Activated CD8-positive, alpha-beta memory T cell treated with anti-CD3 and anti-CD28 coated beads, Interleukin-2, amount 50 U/mL, for 24 hours (primary cell): ENCODE measurements at regions not wholly inside any gene's neighbourhood (a gene's known extent, or its start where the extent isn't known, plus 50 kb on each side); places are given as distances from the start of the nearest gene placed in this dataset.
"Not testable (repeated sequence)": the region's sequence is repeated elsewhere in the genome, so short reads cannot be mapped to it uniquely, and the experiment has no call there.

Experiments
- DNase-seq: peaks from one replicate; pipeline ENCODE4 v3.0.0-alpha.2; 2020; ENCODE audit errors: extremely low read depth

GRCh38 chr3:177894081-177894728, 642.0 kb upstream of the KCNMB2 start:
- no peak for DNase-seq

GRCh38 chr3:177898185-177898584, 638.1 kb upstream of the KCNMB2 start:
- DNase-seq, result no peak

DNA sequence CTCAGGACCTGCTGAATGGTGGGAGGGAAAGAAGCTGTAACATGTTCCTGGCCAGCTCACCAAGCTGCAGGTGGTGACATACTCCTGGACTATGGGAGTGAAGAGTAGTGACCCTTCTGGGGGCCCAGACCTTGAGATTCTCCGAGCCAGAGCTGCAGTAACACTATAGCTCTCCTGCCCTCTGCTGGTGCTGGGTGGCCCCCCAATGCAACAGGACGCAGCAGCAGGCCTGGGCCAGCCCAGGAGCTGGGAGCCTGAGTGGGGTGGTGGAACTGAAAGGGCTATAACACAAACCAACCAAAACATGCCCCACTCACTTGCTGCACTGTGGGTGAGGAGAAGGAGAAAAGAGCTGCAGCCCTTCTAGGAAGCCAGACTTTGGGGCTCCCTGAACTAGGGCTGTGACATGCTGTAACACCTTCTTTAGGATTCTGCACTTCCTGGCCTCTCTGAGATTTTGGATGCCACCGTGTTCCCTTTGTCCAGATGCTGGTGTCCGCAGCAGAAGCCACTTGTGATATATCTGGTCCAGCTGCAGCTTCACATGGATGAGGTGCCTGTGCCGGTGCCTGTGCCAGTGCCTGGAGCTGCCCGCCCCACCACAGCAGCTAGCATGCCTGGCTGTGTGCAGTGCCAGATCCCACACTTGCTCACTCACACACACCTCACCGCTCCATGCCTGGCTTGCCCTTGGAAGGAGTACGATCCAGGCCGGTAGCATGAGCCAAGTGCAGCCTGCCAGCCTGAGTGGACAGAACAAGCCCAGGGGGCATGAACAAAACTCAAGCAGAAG, 636.8 kb upstream of the KCNMB2 start:
- no peak for DNase-seq

- DNase-seq, result no peak
These were observed 633.4 kb upstream of the KCNMB2 start for GRCh38 chr3:177902876-177903275.

DNA sequence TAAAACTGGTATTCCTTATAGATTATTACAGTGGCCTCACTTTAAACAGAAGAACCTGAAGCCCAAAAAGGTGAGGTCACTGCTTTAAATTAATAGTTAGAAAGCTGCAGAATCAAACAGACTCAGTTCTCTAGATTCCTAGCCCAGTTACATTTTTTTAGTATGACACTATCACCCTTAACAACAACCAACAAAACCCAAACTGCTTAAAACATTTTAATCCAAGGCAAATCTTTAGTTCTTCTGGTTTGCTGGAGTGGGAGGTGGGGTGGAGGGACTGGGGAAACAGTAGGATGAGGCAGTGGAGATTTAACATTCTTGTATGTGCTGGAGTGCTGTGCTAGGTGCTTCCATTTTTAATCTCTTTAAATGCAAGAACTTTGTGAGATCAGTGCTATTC, 631.6 kb upstream of the KCNMB2 start:
- no peak for DNase-seq

- DNase-seq, result no peak
These were observed 630.8 kb upstream of the KCNMB2 start for GRCh38 chr3:177905173-177906125.

GRCh38 chr3:177906126-177906511, 630.1 kb upstream of the KCNMB2 start:
- no peak for DNase-seq

DNA sequence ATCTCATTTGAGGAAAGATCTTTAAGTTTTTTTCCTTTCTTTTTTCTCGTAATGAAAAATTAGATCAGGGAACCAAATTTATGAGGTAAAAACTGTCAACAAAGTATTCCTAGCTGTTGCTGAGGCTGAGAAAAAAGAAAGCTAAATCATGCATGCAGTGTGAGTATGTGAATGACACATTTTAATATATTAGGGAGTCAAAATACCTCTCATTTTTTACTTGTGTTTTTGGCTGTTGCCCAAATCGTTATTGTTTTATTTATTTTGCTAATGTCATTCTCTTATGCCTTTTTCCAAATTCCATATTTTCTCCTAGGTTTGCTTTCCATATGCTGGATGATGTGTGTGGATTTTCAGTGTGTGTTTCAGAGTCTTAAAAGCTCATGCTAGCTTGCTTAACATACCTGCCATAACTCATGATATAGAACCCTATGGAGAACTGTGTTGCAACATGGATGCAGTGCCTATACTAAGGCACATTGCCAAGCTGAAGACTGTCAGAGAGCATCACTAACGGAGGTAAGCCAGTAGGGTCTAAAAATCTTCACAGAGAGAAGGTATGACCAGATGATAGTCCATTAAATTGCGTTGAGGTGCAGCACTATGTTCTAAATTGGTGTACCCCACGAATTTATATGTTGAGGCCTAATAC, 629.5 kb upstream of the KCNMB2 start:
- DNase-seq, result no peak

DNA sequence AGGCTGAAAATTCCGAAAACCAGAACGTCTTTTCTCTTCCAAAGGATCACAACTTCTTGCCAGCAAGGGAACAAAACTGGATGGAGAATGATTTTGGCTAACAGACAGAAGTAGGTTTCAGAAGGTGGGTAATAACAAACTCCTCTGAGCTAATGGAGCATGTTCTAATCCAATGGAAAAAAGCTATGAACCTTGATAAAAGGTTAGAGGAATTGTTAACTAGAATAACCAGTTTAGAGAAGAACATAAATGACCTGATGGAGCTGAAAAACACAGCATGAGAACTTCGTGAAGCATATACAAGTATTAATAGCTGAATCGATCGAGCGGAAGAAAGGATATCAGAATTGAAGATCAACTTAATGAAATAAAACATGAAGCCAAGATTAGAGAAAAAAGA, 626.7 kb upstream of the KCNMB2 start:
- DNase-seq, result not testable (repeated sequence)

- no peak for DNase-seq
These were observed 622.0 kb upstream of the KCNMB2 start for GRCh38 chr3:177914224-177914623.

DNA sequence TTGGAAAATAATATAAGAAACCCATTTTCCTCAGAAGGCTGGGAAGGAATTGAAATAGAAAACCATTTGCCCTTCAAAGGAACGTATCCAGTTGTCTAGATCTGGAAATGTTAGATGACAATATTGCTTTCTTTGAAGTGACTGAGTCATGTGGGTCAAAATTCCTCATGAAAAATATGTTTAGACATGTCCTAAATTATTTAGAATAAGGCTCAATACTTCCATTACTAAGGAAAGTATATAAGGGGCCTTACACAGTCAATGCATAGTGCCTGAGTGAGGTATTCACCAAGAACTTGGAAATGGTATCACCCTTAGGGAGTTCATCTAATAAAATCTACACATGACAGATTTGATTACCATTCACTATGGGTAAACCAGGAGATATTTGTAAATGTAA, 619.8 kb upstream of the KCNMB2 start:
- no peak for DNase-seq

DNA sequence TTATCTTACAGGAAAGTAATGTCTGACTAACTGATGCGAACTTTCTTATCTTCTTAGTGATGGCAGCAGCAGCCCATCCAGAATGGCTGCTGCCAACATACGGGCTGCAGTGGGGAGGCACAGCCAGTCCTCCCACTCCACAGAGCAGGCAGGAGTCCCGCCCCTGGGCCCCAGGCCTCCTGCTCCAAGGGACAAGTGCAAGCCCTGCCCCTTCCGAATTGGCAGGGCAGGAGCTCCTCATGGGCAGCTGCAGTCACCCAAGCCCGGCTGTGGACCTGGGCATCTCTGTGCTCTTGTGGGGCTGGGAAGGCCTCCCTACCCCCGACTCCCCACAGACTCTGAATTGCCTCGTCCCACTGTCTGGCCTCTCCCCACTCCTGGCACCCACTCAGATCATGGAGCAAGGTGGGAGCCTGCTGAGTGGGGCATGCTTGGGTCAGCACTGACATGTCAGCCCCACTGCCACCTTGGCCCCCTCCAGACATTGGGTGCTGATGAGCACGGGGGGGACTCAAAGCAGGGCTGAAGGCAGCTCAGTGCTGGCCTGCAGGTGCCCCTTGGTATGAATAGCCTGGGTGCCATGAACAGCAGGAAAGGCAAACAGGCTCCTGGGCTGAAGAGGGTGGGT, 618.9 kb upstream of the KCNMB2 start:
- no peak for DNase-seq

DNA sequence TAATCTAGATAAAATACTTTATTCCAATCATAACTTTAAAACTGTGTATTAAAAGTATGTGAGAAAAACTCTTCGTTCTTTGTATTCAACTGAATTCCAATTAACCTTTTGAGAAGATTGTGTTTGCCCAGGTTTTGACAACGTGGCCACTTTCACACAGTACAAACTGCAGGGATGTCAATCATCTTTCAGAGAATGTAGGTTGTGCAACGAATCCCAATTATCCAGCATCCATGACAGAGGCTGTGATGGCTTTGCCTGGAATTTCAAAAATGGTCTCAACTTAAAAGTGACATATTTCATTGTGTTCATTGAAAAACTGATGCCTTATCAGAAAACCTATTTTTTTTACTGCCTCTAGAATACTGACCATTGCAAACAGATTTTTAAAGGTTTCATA, 615.1 kb upstream of the KCNMB2 start:
- no peak for DNase-seq

GRCh38 chr3:177924261-177924660, 612.0 kb upstream of the KCNMB2 start:
- no peak for DNase-seq

DNA sequence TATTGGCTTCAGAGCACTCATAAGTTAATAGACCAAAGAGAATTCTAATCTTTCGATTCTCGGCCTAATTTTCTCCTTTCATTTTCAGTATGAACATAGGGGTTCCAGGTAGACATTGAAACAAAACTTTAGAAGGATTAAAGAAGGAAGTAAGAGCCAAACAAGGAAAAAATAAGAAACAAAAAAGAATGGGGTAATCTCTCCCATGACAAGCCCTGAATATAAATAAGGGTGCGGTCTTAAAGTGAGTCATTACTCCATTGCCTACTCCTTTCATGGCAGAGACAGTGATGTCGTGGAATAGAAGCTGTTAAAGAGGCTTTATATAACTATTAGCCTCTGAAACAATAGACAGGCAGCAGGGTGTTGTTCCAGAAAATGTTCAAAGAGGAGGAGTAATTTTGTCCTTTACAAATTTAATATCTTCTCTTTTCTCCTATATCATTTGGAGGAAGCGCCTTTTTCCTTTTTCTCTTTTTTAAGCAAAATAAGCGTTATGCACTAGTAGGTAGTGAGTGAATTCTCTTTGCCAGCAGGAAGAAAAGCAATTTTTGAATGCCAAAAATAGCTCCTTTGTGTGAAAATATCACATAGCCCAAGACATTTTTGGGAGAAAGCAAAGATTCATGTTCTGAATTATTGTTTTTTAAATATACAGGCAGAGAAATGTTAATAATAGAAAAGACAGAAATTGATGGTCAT, 607.9 kb upstream of the KCNMB2 start:
- DNase-seq, result no peak

DNA sequence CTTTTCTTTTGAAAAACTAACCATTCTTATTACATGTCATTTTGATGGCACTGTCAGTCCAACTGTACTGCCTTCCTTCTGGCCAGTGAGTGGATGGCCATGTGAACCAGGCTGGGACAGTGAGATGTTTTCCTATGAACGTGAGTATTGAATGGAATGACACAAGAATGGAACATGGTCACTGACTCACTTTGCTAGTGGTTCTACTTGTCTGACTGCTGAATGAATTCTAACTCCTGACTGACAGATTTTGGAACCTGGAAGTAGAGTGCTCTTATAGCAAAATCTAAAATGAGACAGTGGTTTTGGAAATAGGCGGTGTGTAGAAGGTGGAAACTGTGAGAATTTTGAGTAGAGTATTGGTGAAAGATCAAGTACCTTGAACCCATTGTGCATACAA, 606.9 kb upstream of the KCNMB2 start:
- DNase-seq, result no peak

GRCh38 chr3:177930771-177931170, 605.5 kb upstream of the KCNMB2 start:
- no peak for DNase-seq

DNA sequence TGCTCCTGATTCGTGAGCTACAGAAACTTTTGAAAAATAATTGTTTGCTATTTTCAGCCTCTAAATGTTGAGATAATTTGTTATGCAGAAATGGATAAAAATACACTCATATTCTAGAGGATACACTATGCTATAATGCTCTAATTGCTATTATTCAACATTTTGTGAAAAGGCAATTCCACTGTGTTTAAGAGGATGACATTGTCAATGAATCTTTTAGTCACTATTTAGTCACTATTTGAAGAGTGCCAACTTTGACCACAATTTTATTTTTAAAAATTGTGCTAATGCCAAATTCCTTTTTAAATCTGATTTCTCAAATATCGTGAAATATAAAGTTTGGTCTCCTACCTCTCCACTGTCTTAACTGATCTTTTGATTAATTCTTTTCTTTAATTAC, 604.9 kb upstream of the KCNMB2 start:
- no peak for DNase-seq

DNA sequence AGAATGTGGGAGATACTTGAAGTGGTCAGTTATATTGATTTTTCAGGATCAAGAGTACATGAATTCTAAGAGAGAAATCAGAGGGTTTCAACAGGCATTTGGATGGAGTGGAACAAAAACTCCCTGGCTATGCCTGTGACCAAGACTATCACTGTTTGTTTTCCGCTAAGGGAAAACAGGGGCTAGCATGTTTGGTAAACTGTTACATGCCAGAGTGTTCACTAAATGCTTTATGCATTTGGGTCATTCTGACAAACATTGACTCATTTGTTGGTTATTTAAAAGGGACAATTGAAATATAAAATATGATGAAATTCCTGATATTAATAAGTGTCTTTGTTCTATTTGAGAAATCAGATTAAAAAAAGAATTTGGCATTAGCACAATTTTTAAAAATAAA, 603.9 kb upstream of the KCNMB2 start:
- DNase-seq, result no peak

GRCh38 chr3:177932750-177933660, 603.2 kb upstream of the KCNMB2 start:
- DNase-seq, result no peak
